ENCODE measurements at regions not wholly inside any gene's neighbourhood (a gene's known extent, or its start where the extent isn't known, plus 50 kb on each side); places are given as distances from the start of the nearest gene placed in this dataset.
"Not testable (repeated sequence)": the region's sequence is repeated elsewhere in the genome, so short reads cannot be mapped to it uniquely, and the experiment has no call there.

- H3K4me3 ChIP-seq (ENCODE audit: low read length, poor library complexity, severe bottlenecking): no peak overlapping the region
- H3K79me2 ChIP-seq (ENCODE audit: insufficient read depth, low read length): no peaks in the 10 kb centered on the region
- H3K27me3 ChIP-seq (ENCODE audit: insufficient read depth, low read length, poor library complexity, severe bottlenecking): no peaks in the 10 kb centered on the region
- H3K9ac ChIP-seq (ENCODE audit: low read depth, low read length, poor library complexity, severe bottlenecking): no peak overlapping the region
- H3K9me2 ChIP-seq (replicated peaks; ENCODE audit: low read depth, low read length): no peaks in the 10 kb centered on the region
- TF ChIP-seq EZH2phosphoT487 (IDR thresholded peaks at IDR 0.05; ENCODE audit: borderline replicate concordance): no peak
- TF ChIP-seq CTCF (conservative IDR thresholded peaks at IDR 0.05; ENCODE audit: low read length): no peak
- H4K20me1 ChIP-seq (ENCODE audit: insufficient read depth, low read length, poor library complexity, severe bottlenecking): no peaks in the 10 kb centered on the region
- H3K4me2 ChIP-seq (ENCODE audit: low read depth, low read length, poor library complexity, severe bottlenecking): no peak overlapping the region
- no peaks in the 10 kb centered on the region for H3K4me1 ChIP-seq (ENCODE audit: insufficient read depth, low read length, poor library complexity, severe bottlenecking)
- H2AFZ ChIP-seq (ENCODE audit: low read length): no peak overlapping the region
- H3K9me3 ChIP-seq (ENCODE audit: insufficient read depth, low read depth, low read length): no peaks in the 10 kb centered on the region
- no peaks in the 10 kb centered on the region for H3K36me3 ChIP-seq (ENCODE audit: insufficient read depth, low read length)
- no peaks in the 10 kb centered on the region for H3F3A ChIP-seq (ENCODE audit: low read depth)
Measured at GRCh38 chr17:20733923-20734322, 154.4 kb downstream of the CDRT15L2 start.

- no peaks in the 10 kb centered on the region for H3K9me2 ChIP-seq (replicated peaks; ENCODE audit: low read depth, low read length)
- H3K79me2 ChIP-seq (ENCODE audit: insufficient read depth, low read length): no peaks in the 10 kb centered on the region
- TF ChIP-seq CTCF (conservative IDR thresholded peaks at IDR 0.05; ENCODE audit: low read length) (no peak), EZH2phosphoT487 (IDR thresholded peaks at IDR 0.05; ENCODE audit: borderline replicate concordance) (no peak)
- no peaks in the 10 kb centered on the region for H3K27me3 ChIP-seq (ENCODE audit: insufficient read depth, low read length, poor library complexity, severe bottlenecking)
- no peaks in the 10 kb centered on the region for H3K36me3 ChIP-seq (ENCODE audit: insufficient read depth, low read length)
- no peak overlapping the region for H3K9ac ChIP-seq (ENCODE audit: low read depth, low read length, poor library complexity, severe bottlenecking)
- H3K4me2 ChIP-seq (ENCODE audit: low read depth, low read length, poor library complexity, severe bottlenecking): no peak overlapping the region
- H3F3A ChIP-seq (ENCODE audit: low read depth): no peaks in the 10 kb centered on the region
- no peak overlapping the region for H3K4me3 ChIP-seq (ENCODE audit: low read length, poor library complexity, severe bottlenecking)
- no peak overlapping the region for H2AFZ ChIP-seq (ENCODE audit: low read length)
- H3K4me1 ChIP-seq (ENCODE audit: insufficient read depth, low read length, poor library complexity, severe bottlenecking): no peaks in the 10 kb centered on the region
- no peaks in the 10 kb centered on the region for H3K9me3 ChIP-seq (ENCODE audit: insufficient read depth, low read depth, low read length)
- no peaks in the 10 kb centered on the region for H4K20me1 ChIP-seq (ENCODE audit: insufficient read depth, low read length, poor library complexity, severe bottlenecking)
Measured at GRCh38 chr17:20735796-20736195, 156.3 kb downstream of the CDRT15L2 start.

GRCh38 chr17:20737636-20738035, 158.1 kb downstream of the CDRT15L2 start:
- H3K36me3 ChIP-seq (ENCODE audit: insufficient read depth, low read length); H2AFZ ChIP-seq (ENCODE audit: low read length); H3K4me3 ChIP-seq (ENCODE audit: low read length, poor library complexity, severe bottlenecking); H3K9ac ChIP-seq (ENCODE audit: low read depth, low read length, poor library complexity, severe bottlenecking); H3K79me2 ChIP-seq (ENCODE audit: insufficient read depth, low read length); H3K4me1 ChIP-seq (ENCODE audit: insufficient read depth, low read length, poor library complexity, severe bottlenecking); H4K20me1 ChIP-seq (ENCODE audit: insufficient read depth, low read length, poor library complexity, severe bottlenecking); H3K9me2 ChIP-seq (replicated peaks; ENCODE audit: low read depth, low read length); H3F3A ChIP-seq (ENCODE audit: low read depth); H3K27me3 ChIP-seq (ENCODE audit: insufficient read depth, low read length, poor library complexity, severe bottlenecking); H3K9me3 ChIP-seq (ENCODE audit: insufficient read depth, low read depth, low read length): not testable (repeated sequence)
- H3K4me2 ChIP-seq (ENCODE audit: low read depth, low read length, poor library complexity, severe bottlenecking): peak overlapping the region; percentile 8

- no peaks in the 10 kb centered on the region for H3K4me1 ChIP-seq (ENCODE audit: insufficient read depth, low read length, poor library complexity, severe bottlenecking)
- H2AFZ ChIP-seq (ENCODE audit: low read length): no peak overlapping the region
- H3K36me3 ChIP-seq (ENCODE audit: insufficient read depth, low read length): no peaks in the 10 kb centered on the region
- H3K4me2 ChIP-seq (ENCODE audit: low read depth, low read length, poor library complexity, severe bottlenecking): no peak overlapping the region
- no peaks in the 10 kb centered on the region for H4K20me1 ChIP-seq (ENCODE audit: insufficient read depth, low read length, poor library complexity, severe bottlenecking)
- H3K9ac ChIP-seq (ENCODE audit: low read depth, low read length, poor library complexity, severe bottlenecking): no peak overlapping the region
- no peaks in the 10 kb centered on the region for H3K9me2 ChIP-seq (replicated peaks; ENCODE audit: low read depth, low read length)
- no peaks in the 10 kb centered on the region for H3K79me2 ChIP-seq (ENCODE audit: insufficient read depth, low read length)
- H3F3A ChIP-seq (ENCODE audit: low read depth): no peaks in the 10 kb centered on the region
- no peaks in the 10 kb centered on the region for H3K27me3 ChIP-seq (ENCODE audit: insufficient read depth, low read length, poor library complexity, severe bottlenecking)
- TF ChIP-seq CTCF (conservative IDR thresholded peaks at IDR 0.05; ENCODE audit: low read length): no peak
- TF ChIP-seq EZH2phosphoT487 (IDR thresholded peaks at IDR 0.05; ENCODE audit: borderline replicate concordance): no peak
- H3K9me3 ChIP-seq (ENCODE audit: insufficient read depth, low read depth, low read length): no peaks in the 10 kb centered on the region
- no peak overlapping the region for H3K4me3 ChIP-seq (ENCODE audit: low read length, poor library complexity, severe bottlenecking)
Measured at GRCh38 chr17:20771104-20771503, 191.6 kb downstream of the CDRT15L2 start.

All from Loucy (cell line).